HepG2 (cell line): ENCODE measurements at regions not wholly inside any gene's neighbourhood (a gene's known extent, or its start where the extent isn't known, plus 50 kb on each side); places are given as distances from the start of the nearest gene placed in this dataset.

Experiments used
- ATAC-seq: fragments of 200-7000 bp; cut with Tn5 transposase; 3 replicates; pipeline ENCODE4 v1.9.1; 2020; ENCODE audit warnings: mild to moderate bottlenecking, moderate library complexity
- BruUV-seq: library from RNA; stranded (reverse); fragments of 400-500 nt; replicated peaks from 2 replicates; lab custom pipeline; 2021; lab: Mats Ljungman, UMichigan
- CTCF ChIA-PET: fragments of 300-600 bp; formaldehyde crosslinking; extraction: SDS; loops from one replicate; lab custom pipeline; 2021; ENCODE audit warnings: low total read pairs, inconsistent platforms, low intra/inter-chr PET ratio; lab: Yijun Ruan, JAX
- POLR2A ChIA-PET: fragments of 350-600 bp; sonication (Branson Sonifier 250); formaldehyde crosslinking; loops from one replicate; lab custom pipeline; 2020; ENCODE audit warnings: antibody characterized with exemption, inconsistent platforms; lab: Yijun Ruan, JAX
- DNase-seq: peaks from one replicate; pipeline ENCODE4 v3.0.0-alpha.2; 2015; ENCODE audit warnings: low spot score
- FAIRE-seq: peaks from 3 replicates; lab custom pipeline; 2011; peaks lifted over from hg19 to GRCh38; lab: Jason Lieb, UNC
- H2AFZ ChIP-seq: one replicate; pipeline ENCODE4 v1.6.1; 2011; ENCODE audit warnings: low read length, inconsistent platforms
- H3K27ac ChIP-seq: fragments of 300-600 bp; 3 replicates; pipeline ENCODE4 v1.8.0; 2011; ENCODE audit warnings: mixed run types, mild to moderate bottlenecking, mixed read lengths, low read length, inconsistent platforms; ENCODE audit not compliant: insufficient read depth; ENCODE audit errors: extremely low read length
- H3K27me3 ChIP-seq, 2 experiments: fragments of 200-600 bp in 1 of 2; 2 replicates in 1 of 2; 3 replicates in 1 of 2; pipeline versions ENCODE4 v1.6.0 to v1.8.0; 2011; ENCODE audit warnings: low read length in 2 of 2, mild to moderate bottlenecking in 2 of 2, moderate library complexity in 2 of 2, inconsistent platforms in 1 of 2; ENCODE audit not compliant: insufficient read depth in 2 of 2, control insufficient read depth in 1 of 2
- H3K36me3 ChIP-seq, 2 experiments: fragments of 200-600 bp in 1 of 2; replicated peaks in 1 of 2; 2 replicates in 1 of 2; 3 replicates in 1 of 2; pipeline versions ENCODE4 v1.5.1 to v1.8.0; 2011; ENCODE audit warnings: low read length in 2 of 2, inconsistent platforms in 1 of 2; ENCODE audit not compliant: insufficient read depth in 2 of 2, control insufficient read depth in 1 of 2
- H3K4me1 ChIP-seq: 2 replicates; pipeline ENCODE4 v1.5.1; 2012; ENCODE audit warnings: low read length, inconsistent platforms; ENCODE audit not compliant: insufficient read depth
- H3K4me2 ChIP-seq: 2 replicates; pipeline ENCODE4 v1.6.0; 2011; ENCODE audit warnings: low read depth, low read length, inconsistent platforms
- H3K4me3 ChIP-seq, 3 experiments: fragments of 200-600 bp in 1 of 3; sonication (generic), shearing (Covaris generic) in 1 of 3; replicated peaks in 1 of 3; 2 replicates each; pipeline ENCODE4 v1.5.1; 2011 to 2016; ENCODE audit warnings: low read length in 3 of 3, inconsistent platforms in 2 of 3, low read depth in 2 of 3, mild to moderate bottlenecking in 2 of 3, control low read depth in 1 of 3, mixed read lengths in 1 of 3; ENCODE audit not compliant: insufficient read depth in 1 of 3
- H3K79me2 ChIP-seq: one replicate; pipeline ENCODE4 v1.6.1; 2011; ENCODE audit warnings: low read length, inconsistent platforms; ENCODE audit not compliant: insufficient read depth
- H3K9ac ChIP-seq: 2 replicates; pipeline ENCODE4 v1.6.0; 2011; ENCODE audit warnings: mild to moderate bottlenecking, low read depth, low read length, inconsistent platforms; ENCODE audit not compliant: insufficient read depth
- H3K9me3 ChIP-seq: 2 replicates; pipeline ENCODE4 v1.5.1; 2012; ENCODE audit warnings: mild to moderate bottlenecking, low read length
- H4K20me1 ChIP-seq: 2 replicates; pipeline ENCODE4 v1.6.0; 2011; ENCODE audit warnings: inconsistent platforms, mild to moderate bottlenecking, low read length, moderate library complexity; ENCODE audit not compliant: insufficient read depth
- ATF5 ChIP-seq: sonication (generic); formaldehyde crosslinking; IDR thresholded peaks from 2 replicates; pipeline ENCODE4 v1.4.0; 2020; ENCODE audit warnings: mild to moderate bottlenecking, low read depth, missing genetic modification reagents
- CREBL2 ChIP-seq: sonication (generic); formaldehyde crosslinking; IDR thresholded peaks from 2 replicates; pipeline ENCODE4 v1.8.1; 2023; ENCODE audit warnings: missing genetic modification reagents, mild to moderate bottlenecking, borderline replicate concordance
- HIC2 ChIP-seq: sonication (generic); formaldehyde crosslinking; IDR thresholded peaks from 2 replicates; pipeline ENCODE4 v1.9.0; 2022; ENCODE audit warnings: low read depth, missing genetic modification reagents
- STAT6 ChIP-seq: sonication (generic); formaldehyde crosslinking; IDR thresholded peaks from 2 replicates; pipeline ENCODE4 v1.4.0; 2020; ENCODE audit warnings: missing genetic modification reagents, mild to moderate bottlenecking, borderline replicate concordance
- ZFP62 ChIP-seq: sonication (generic); formaldehyde crosslinking; IDR thresholded peaks from 2 replicates; pipeline ENCODE4 v1.4.0; 2020; ENCODE audit warnings: missing genetic modification reagents
- ZNF333 ChIP-seq: sonication (generic); formaldehyde crosslinking; IDR thresholded peaks from 2 replicates; pipeline ENCODE4 v1.4.0; 2020; ENCODE audit warnings: mild to moderate bottlenecking, missing genetic modification reagents, borderline replicate concordance
- ZNF660 ChIP-seq: sonication (generic); formaldehyde crosslinking; IDR thresholded peaks from 2 replicates; pipeline ENCODE4 v1.5.1; 2020; ENCODE audit warnings: mild to moderate bottlenecking, low read depth, missing genetic modification reagents, borderline replicate concordance
- ZSCAN20 ChIP-seq: sonication (generic); formaldehyde crosslinking; IDR thresholded peaks from 2 replicates; pipeline ENCODE4 v1.4.0; 2020; ENCODE audit warnings: missing genetic modification reagents, mild to moderate bottlenecking, borderline replicate concordance
- in situ Hi-C: cut with HindIII; loops from 2 replicates; pipeline ENCODE4 v1.10.0; 2017; ENCODE audit warnings: low pct_unique_long_range_greater_than_20kb; ENCODE audit not compliant: extremely low pct_ligation_motif_present
- intact Hi-C: fragments of 100-400 bp; cut with micrococcal nuclease; formaldehyde crosslinking; loops from one replicate; pipeline ENCODE4 v1.10.0; 2022; ENCODE audit not compliant: unreplicated experiment

GRCh38 chr13:69641773-69642172 is 465.9 kb upstream of the ATXN8OS start:
- ATAC-seq, result no peak
- ChIA-PET CTCF (no interaction called here), POLR2A (no interaction called here)
- TF ChIP-seq CREBL2 (CRISPR knock-in tag) (no peak), ZSCAN20 (no peak), ZNF660 (CRISPR knock-in tag) (no peak), STAT6 (CRISPR knock-in tag) (no peak), ZFP62 (CRISPR knock-in tag) (no peak), ZNF333 (no peak), ATF5 (CRISPR knock-in tag) (no peak), HIC2 (no peak)
- Histone ChIP-seq H3K4me1 (no peaks in the 10 kb centered on the region), H3K27ac (no peak overlapping the region), H2AFZ (no peak overlapping the region), H3K36me3 (no peaks in the 10 kb centered on the region), H3K9ac (no peak overlapping the region), H3K4me3 (no peak overlapping the region), H3K27me3 (no peaks in the 10 kb centered on the region), H4K20me1 (no peaks in the 10 kb centered on the region), H3K4me2 (no peak overlapping the region), H3K9me3 (peaks cover 26% of the 10 kb centered on the region), H3K79me2 (no peaks in the 10 kb centered on the region)
- FAIRE-seq, result no peak
- no peak for DNase-seq
- no TSS peak for BruUV-seq
- intact Hi-C loops (no loop called here), in situ Hi-C loops (no loop called here)
